ENCODE measurements at regions not wholly inside any gene's neighbourhood (a gene's known extent, or its start where the extent isn't known, plus 50 kb on each side); places are given as distances from the start of the nearest gene placed in this dataset.

- TF ChIP-seq CTCF (conservative IDR thresholded peaks at IDR 0.05) = no peak
- no peak for TF ChIP-seq EZH2 (IDR thresholded peaks at IDR 0.05; ENCODE audit: low read depth)
These were observed 526.6 kb upstream of the KLHL1 start for GRCh38 chr13:70634893-70635292.

All from PC-9 (cell line).